ENCODE measurements at regions not wholly inside any gene's neighbourhood (a gene's known extent, or its start where the extent isn't known, plus 50 kb on each side); places are given as distances from the start of the nearest gene placed in this dataset.

DNA sequence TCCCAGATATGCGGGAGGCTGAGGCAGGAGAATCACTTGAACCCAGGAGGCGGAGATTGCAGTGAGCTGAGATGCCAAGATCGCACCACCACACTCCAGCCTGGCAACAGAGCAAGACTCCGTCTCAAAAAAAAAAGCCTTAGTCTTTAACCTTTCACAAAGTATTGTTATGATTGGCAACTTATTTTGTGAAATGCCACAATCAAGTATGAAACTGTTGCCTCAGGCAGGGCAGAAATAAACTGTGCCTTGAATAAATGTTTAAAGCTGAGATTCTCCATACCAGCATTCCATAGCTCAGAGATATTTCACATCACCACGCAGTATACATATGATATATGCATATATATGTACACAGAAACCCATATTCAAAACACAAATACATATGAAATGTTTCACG is 120.1 kb upstream of the CCDC28A start:
- TF ChIP-seq, protein P1, sequence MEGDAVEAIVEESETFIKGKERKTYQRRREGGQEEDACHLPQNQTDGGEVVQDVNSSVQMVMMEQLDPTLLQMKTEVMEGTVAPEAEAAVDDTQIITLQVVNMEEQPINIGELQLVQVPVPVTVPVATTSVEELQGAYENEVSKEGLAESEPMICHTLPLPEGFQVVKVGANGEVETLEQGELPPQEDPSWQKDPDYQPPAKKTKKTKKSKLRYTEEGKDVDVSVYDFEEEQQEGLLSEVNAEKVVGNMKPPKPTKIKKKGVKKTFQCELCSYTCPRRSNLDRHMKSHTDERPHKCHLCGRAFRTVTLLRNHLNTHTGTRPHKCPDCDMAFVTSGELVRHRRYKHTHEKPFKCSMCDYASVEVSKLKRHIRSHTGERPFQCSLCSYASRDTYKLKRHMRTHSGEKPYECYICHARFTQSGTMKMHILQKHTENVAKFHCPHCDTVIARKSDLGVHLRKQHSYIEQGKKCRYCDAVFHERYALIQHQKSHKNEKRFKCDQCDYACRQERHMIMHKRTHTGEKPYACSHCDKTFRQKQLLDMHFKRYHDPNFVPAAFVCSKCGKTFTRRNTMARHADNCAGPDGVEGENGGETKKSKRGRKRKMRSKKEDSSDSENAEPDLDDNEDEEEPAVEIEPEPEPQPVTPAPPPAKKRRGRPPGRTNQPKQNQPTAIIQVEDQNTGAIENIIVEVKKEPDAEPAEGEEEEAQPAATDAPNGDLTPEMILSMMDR (conservative IDR thresholded peaks at IDR 0.05; ENCODE audit: low read depth, low read length): no peak
- TF ChIP-seq EZH2 (IDR thresholded peaks at IDR 0.05; ENCODE audit: borderline replicate concordance, low read depth, low read length, poor library complexity, severe bottlenecking): no peak
- Histone ChIP-seq H3K4me1 (ENCODE audit: insufficient read depth, low read length, poor library complexity, severe bottlenecking) (peaks cover 47% of the 10 kb centered on the region), H3K4me3 (ENCODE audit: low read depth, low read length, poor library complexity, severe bottlenecking) (no peak overlapping the region), H3K27ac (ENCODE audit: low read depth, low read length, poor library complexity, severe bottlenecking) (no peak overlapping the region), H3K36me3 (ENCODE audit: insufficient read depth, low read length, poor library complexity, severe bottlenecking) (no peaks in the 10 kb centered on the region), H3K9me3 (ENCODE audit: low read depth, low read length, poor library complexity, severe bottlenecking) (no peaks in the 10 kb centered on the region), H3K27me3 (replicated peaks; ENCODE audit: insufficient read depth, low read depth, low read length, poor library complexity) (no peaks in the 10 kb centered on the region)
- BruUV-seq (replicated peaks): no TSS peak
- intact Hi-C loops (cut with micrococcal nuclease; ENCODE audit: unreplicated experiment): no loop called here
- DNase-seq (ENCODE audit: low spot score): no peak
- ChIA-PET CTCF (no interaction called here), POLR2A (ENCODE audit: low non-redundant PET) (no interaction called here)

DNA sequence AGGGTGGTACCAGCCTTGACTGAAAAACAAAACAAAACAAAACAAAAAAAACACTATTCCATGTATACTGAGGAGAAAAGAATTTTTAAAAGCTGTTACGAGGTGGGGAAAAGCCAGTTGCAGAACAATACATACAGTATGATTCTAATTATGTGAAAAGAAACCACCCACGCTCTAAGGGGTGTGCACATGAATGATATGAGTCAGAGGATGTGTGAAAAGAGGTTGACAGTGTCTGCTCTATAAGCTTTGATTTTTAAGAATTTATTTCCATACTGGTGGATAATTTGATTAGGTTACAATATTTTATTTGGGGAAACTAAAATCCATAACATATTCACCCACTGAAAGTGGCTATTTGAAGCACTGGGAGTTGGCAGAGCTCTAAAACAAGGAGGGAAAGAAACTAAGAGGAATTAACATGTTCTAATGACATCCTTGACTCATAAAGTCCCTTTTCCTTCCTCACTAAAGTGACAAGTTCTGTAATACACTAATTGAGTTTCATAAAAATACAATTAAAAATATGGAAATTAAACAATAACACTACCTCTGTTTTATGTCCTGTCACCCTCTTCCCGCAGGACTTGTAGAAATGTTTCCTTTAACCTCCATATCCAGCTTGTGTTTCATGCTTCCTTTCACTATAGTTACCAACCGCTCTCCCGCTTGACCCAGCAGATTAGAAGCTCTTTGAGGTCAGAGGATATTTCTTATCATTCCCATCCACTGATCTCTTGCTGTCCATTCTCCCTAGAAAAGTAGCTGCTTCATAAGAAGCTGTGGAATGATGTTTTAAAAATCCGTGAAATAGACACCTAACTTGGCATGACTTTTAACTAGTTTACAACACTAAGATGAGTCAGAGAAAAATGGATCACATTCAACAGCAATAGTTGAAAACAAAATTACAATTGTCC is 118.6 kb upstream of the CCDC28A start:
- H3K27me3 ChIP-seq (replicated peaks; ENCODE audit: insufficient read depth, low read depth, low read length, poor library complexity): no peaks in the 10 kb centered on the region
- CTCF ChIA-PET: no interaction called here
- TF ChIP-seq EZH2 (IDR thresholded peaks at IDR 0.05; ENCODE audit: borderline replicate concordance, low read depth, low read length, poor library complexity, severe bottlenecking): no peak
- TF ChIP-seq, protein P1 (conservative IDR thresholded peaks at IDR 0.05; ENCODE audit: low read depth, low read length): no peak
- no peaks in the 10 kb centered on the region for H3K9me3 ChIP-seq (ENCODE audit: low read depth, low read length, poor library complexity, severe bottlenecking)
- H3K4me3 ChIP-seq (ENCODE audit: low read depth, low read length, poor library complexity, severe bottlenecking): peak overlapping the region; percentile 26
- peaks cover 47% of the 10 kb centered on the region for H3K4me1 ChIP-seq (ENCODE audit: insufficient read depth, low read length, poor library complexity, severe bottlenecking)
- intact Hi-C loops (cut with micrococcal nuclease; ENCODE audit: unreplicated experiment): no loop called here
- POLR2A ChIA-PET (ENCODE audit: low non-redundant PET): no interaction called here
- H3K27ac ChIP-seq (ENCODE audit: low read depth, low read length, poor library complexity, severe bottlenecking): peak overlapping the region; percentile 0
- peak; percentile 70 for DNase-seq (ENCODE audit: low spot score)
- H3K36me3 ChIP-seq (ENCODE audit: insufficient read depth, low read length, poor library complexity, severe bottlenecking): no peaks in the 10 kb centered on the region
- BruUV-seq (replicated peaks): no TSS peak

GRCh38 chr6:138655828-138656227 is 117.7 kb upstream of the CCDC28A start:
- peaks cover 47% of the 10 kb centered on the region for H3K4me1 ChIP-seq (ENCODE audit: insufficient read depth, low read length, poor library complexity, severe bottlenecking)
- H3K36me3 ChIP-seq (ENCODE audit: insufficient read depth, low read length, poor library complexity, severe bottlenecking): no peaks in the 10 kb centered on the region
- no peak overlapping the region for H3K4me3 ChIP-seq (ENCODE audit: low read depth, low read length, poor library complexity, severe bottlenecking)
- no TSS peak for BruUV-seq (replicated peaks)
- POLR2A ChIA-PET (ENCODE audit: low non-redundant PET): no interaction called here
- CTCF ChIA-PET: no interaction called here
- H3K27ac ChIP-seq (ENCODE audit: low read depth, low read length, poor library complexity, severe bottlenecking): no peak overlapping the region
- TF ChIP-seq EZH2 (IDR thresholded peaks at IDR 0.05; ENCODE audit: borderline replicate concordance, low read depth, low read length, poor library complexity, severe bottlenecking): no peak
- TF ChIP-seq, protein P1 (conservative IDR thresholded peaks at IDR 0.05; ENCODE audit: low read depth, low read length): no peak
- intact Hi-C loops (cut with micrococcal nuclease; ENCODE audit: unreplicated experiment): no loop called here
- H3K9me3 ChIP-seq (ENCODE audit: low read depth, low read length, poor library complexity, severe bottlenecking): no peaks in the 10 kb centered on the region
- H3K27me3 ChIP-seq (replicated peaks; ENCODE audit: insufficient read depth, low read depth, low read length, poor library complexity): no peaks in the 10 kb centered on the region
- DNase-seq (ENCODE audit: low spot score): no peak

Data from A673 (cell line).